ENCODE measurements at regions not wholly inside any gene's neighbourhood (a gene's known extent, or its start where the extent isn't known, plus 50 kb on each side); places are given as distances from the start of the nearest gene placed in this dataset.

- POLR2A ChIA-PET = interaction anchor here (1.0 kb wide), 1 partner anchor 33 kb away, joined by 3 read pairs; no protein-coding TSS in a partner anchor
- Mint-ChIP-seq H3K27ac (no peak overlapping the region), H3K27me3 (peaks cover 3% of the 10 kb centered on the region), H3K4me1 (peaks cover 9% of the 10 kb centered on the region), H3K9me3 (no peaks in the 10 kb centered on the region), H3K4me3 (no peak overlapping the region), H3K36me3 (ENCODE audit: low read depth) (peaks cover 3% of the 10 kb centered on the region)
- CTCF ChIA-PET = no interaction called here
- no peak for DNase-seq
Measured at GRCh38 chr10:62870866-62871265, 54.7 kb upstream of the EGR2 start.

DNA sequence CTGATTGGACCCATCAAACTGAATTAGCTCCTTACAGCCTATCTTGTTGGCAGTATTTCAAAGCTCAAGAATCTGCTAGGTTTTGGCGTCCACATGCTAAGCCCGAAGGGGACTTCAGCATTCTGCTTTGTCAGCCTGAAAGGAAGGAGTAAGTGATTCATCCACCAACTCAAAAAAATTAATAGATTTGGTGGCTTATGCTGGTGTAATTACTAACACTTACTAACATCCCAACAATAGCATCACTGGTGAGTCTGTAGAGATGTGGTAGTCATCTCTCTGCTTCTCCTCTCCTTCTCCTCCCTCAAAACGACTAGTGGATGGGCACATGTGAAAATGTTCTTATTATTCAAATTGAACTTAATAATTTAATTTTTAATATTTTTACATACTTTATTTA is 53.8 kb upstream of the EGR2 start:
- Mint-ChIP-seq H3K27me3 (peaks cover 3% of the 10 kb centered on the region), H3K4me1 (peaks cover 9% of the 10 kb centered on the region), H3K4me3 (no peak overlapping the region), H3K9me3 (no peaks in the 10 kb centered on the region), H3K27ac (no peak overlapping the region), H3K36me3 (ENCODE audit: low read depth) (peaks cover 3% of the 10 kb centered on the region)
- POLR2A ChIA-PET = interaction anchor here (0.8 to 1.0 kb wide), 2 partner anchors 17 to 34 kb away, joined by 3 to 4 read pairs; no protein-coding TSS in a partner anchor
- DNase-seq = no peak
- CTCF ChIA-PET = no interaction called here

- ChIA-PET POLR2A (no interaction called here), CTCF (no interaction called here)
- H3K9me3 Mint-ChIP-seq = no peaks in the 10 kb centered on the region
- H3K4me1 Mint-ChIP-seq = peaks cover 9% of the 10 kb centered on the region
- no peak overlapping the region for H3K27ac Mint-ChIP-seq
- no peaks in the 10 kb centered on the region for H3K36me3 Mint-ChIP-seq (ENCODE audit: low read depth)
- H3K4me3 Mint-ChIP-seq = no peak overlapping the region
- DNase-seq = no peak
- H3K27me3 Mint-ChIP-seq = peaks cover 5% of the 10 kb centered on the region
Measured at GRCh38 chr10:62866941-62867340, 50.8 kb upstream of the EGR2 start.

GRCh38 chr10:62866451-62866850 is 50.3 kb upstream of the EGR2 start:
- peaks cover 5% of the 10 kb centered on the region for H3K27me3 Mint-ChIP-seq
- DNase-seq = no peak
- no peaks in the 10 kb centered on the region for H3K36me3 Mint-ChIP-seq (ENCODE audit: low read depth)
- H3K4me3 Mint-ChIP-seq = no peak overlapping the region
- H3K4me1 Mint-ChIP-seq = peaks cover 9% of the 10 kb centered on the region
- no peak overlapping the region for H3K27ac Mint-ChIP-seq
- ChIA-PET CTCF (no interaction called here), POLR2A (no interaction called here)
- H3K9me3 Mint-ChIP-seq = no peaks in the 10 kb centered on the region
